HG03432 (cell line): ENCODE measurements at regions not wholly inside any gene's neighbourhood (a gene's known extent, or its start where the extent isn't known, plus 50 kb on each side); places are given as distances from the start of the nearest gene placed in this dataset.
"Not testable (repeated sequence)": the region's sequence is repeated elsewhere in the genome, so short reads cannot be mapped to it uniquely, and the experiment has no call there.

ENCODE experiments used
- ATAC-seq: cut with Tn5 transposase; IDR thresholded peaks from one replicate; pipeline ENCODE4 v1.9.1; 2021; ENCODE audit warnings: mild to moderate bottlenecking, moderate library complexity; ENCODE audit not compliant: unreplicated experiment

- peak; percentile 42 for ATAC-seq
Measured at GRCh38 chrX:95762716-95763115, 921.9 kb upstream of the DIAPH2 start.

- ATAC-seq, result no peak
Measured at GRCh38 chrX:95764972-95765451, 919.6 kb upstream of the DIAPH2 start.

- ATAC-seq, result not testable (repeated sequence)
Measured at GRCh38 chrX:95771198-95771597, 913.4 kb upstream of the DIAPH2 start.

- no peak for ATAC-seq
Measured at GRCh38 chrX:95791876-95792275, 892.8 kb upstream of the DIAPH2 start.

- ATAC-seq, result no peak
Measured at GRCh38 chrX:95797344-95797743, 887.3 kb upstream of the DIAPH2 start.

- ATAC-seq, result no peak
Measured at GRCh38 chrX:95823796-95824195, 860.8 kb upstream of the DIAPH2 start.

GRCh38 chrX:95835223-95835622, 849.4 kb upstream of the DIAPH2 start:
- no peak for ATAC-seq

GRCh38 chrX:95836517-95836916, 848.1 kb upstream of the DIAPH2 start:
- no peak for ATAC-seq

GRCh38 chrX:95841863-95842262, 842.8 kb upstream of the DIAPH2 start:
- ATAC-seq, result no peak

GRCh38 chrX:95860127-95860526, 824.5 kb upstream of the DIAPH2 start:
- ATAC-seq, result no peak

GRCh38 chrX:95875661-95876060, 809.0 kb upstream of the DIAPH2 start:
- no peak for ATAC-seq

- no peak for ATAC-seq
Measured at GRCh38 chrX:95878874-95879273, 805.8 kb upstream of the DIAPH2 start.

GRCh38 chrX:95884186-95884585, 800.5 kb upstream of the DIAPH2 start:
- no peak for ATAC-seq

GRCh38 chrX:95885074-95885473, 799.6 kb upstream of the DIAPH2 start:
- no peak for ATAC-seq

- ATAC-seq, result no peak
Measured at GRCh38 chrX:95889279-95889678, 795.4 kb upstream of the DIAPH2 start.

GRCh38 chrX:95893636-95894035, 791.0 kb upstream of the DIAPH2 start:
- no peak for ATAC-seq

- ATAC-seq, result no peak
Measured at GRCh38 chrX:95903490-95903889, 781.2 kb upstream of the DIAPH2 start.

- no peak for ATAC-seq
Measured at GRCh38 chrX:95903975-95904374, 780.7 kb upstream of the DIAPH2 start.

- no peak for ATAC-seq
Measured at GRCh38 chrX:95907081-95907480, 777.6 kb upstream of the DIAPH2 start.

- no peak for ATAC-seq
Measured at GRCh38 chrX:95911062-95911461, 773.6 kb upstream of the DIAPH2 start.

- ATAC-seq, result no peak
Measured at GRCh38 chrX:95919605-95920004, 765.0 kb upstream of the DIAPH2 start.

- no peak for ATAC-seq
Measured at GRCh38 chrX:95945528-95945927, 739.1 kb upstream of the DIAPH2 start.

GRCh38 chrX:95949588-95949987, 735.1 kb upstream of the DIAPH2 start:
- ATAC-seq, result no peak

- no peak for ATAC-seq
Measured at GRCh38 chrX:95950679-95951078, 734.0 kb upstream of the DIAPH2 start.
